ENCODE measurements at regions not wholly inside any gene's neighbourhood (a gene's known extent, or its start where the extent isn't known, plus 50 kb on each side); places are given as distances from the start of the nearest gene placed in this dataset.

DNA sequence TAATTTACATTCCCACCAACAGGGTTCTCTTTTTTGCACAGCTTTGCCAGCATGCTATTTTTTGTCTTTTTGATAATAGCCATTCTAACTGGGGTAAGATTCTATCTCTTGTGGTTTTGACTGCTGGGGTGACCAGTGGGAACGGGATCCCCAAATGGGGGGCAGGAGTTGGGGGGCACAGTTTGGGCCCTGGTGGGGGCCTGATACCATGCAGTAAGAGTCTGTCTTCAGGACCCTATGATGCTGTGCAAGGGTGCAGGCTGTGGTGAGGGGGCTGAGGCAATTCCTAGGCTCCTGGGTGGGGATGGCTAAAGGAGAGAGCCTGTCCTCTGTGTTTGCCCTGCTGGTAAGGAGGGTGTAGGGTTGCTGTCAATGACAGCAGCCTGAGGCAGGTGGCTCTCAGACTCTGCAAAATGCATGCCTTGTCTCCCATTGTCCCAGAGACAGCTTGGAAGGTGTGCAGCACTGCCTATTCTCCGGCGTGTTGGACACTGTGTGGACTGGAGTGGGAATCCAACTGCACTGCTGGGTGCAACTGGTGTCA lies 172.7 kb upstream of the ARHGAP24 start:
- Histone ChIP-seq H3K4me1 (ENCODE audit: insufficient read depth, low read length, severe bottlenecking) (no peaks in the 10 kb centered on the region), H3K9me2 (ENCODE audit: low read depth, low read length) (no peaks in the 10 kb centered on the region), H3K36me3 (ENCODE audit: insufficient read depth, low read length) (no peaks in the 10 kb centered on the region), H3K27ac (ENCODE audit: low read depth, low read length, poor library complexity, severe bottlenecking) (no peak overlapping the region), H4K20me1 (ENCODE audit: insufficient read depth, low read length) (no peaks in the 10 kb centered on the region), H3F3A (ENCODE audit: insufficient read depth, low read length) (no peaks in the 10 kb centered on the region), H3K9ac (ENCODE audit: low read length) (no peak overlapping the region), H3K9me3 (ENCODE audit: low read length) (no peaks in the 10 kb centered on the region), H3K79me2 (ENCODE audit: insufficient read depth, low read length) (no peaks in the 10 kb centered on the region), H3K27me3 (ENCODE audit: insufficient read depth, low read length) (no peaks in the 10 kb centered on the region), H3K4me3 (ENCODE audit: low read depth, low read length, poor library complexity, severe bottlenecking) (no peak overlapping the region), H2AFZ (ENCODE audit: low read length) (no peak overlapping the region), H3K4me2 (ENCODE audit: low read length) (no peak overlapping the region)
- TF ChIP-seq EZH2 (IDR thresholded peaks at IDR 0.05; ENCODE audit: borderline replicate concordance, low read length) = no peak
- TF ChIP-seq, protein P1, sequence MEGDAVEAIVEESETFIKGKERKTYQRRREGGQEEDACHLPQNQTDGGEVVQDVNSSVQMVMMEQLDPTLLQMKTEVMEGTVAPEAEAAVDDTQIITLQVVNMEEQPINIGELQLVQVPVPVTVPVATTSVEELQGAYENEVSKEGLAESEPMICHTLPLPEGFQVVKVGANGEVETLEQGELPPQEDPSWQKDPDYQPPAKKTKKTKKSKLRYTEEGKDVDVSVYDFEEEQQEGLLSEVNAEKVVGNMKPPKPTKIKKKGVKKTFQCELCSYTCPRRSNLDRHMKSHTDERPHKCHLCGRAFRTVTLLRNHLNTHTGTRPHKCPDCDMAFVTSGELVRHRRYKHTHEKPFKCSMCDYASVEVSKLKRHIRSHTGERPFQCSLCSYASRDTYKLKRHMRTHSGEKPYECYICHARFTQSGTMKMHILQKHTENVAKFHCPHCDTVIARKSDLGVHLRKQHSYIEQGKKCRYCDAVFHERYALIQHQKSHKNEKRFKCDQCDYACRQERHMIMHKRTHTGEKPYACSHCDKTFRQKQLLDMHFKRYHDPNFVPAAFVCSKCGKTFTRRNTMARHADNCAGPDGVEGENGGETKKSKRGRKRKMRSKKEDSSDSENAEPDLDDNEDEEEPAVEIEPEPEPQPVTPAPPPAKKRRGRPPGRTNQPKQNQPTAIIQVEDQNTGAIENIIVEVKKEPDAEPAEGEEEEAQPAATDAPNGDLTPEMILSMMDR (IDR thresholded peaks at IDR 0.05; ENCODE audit: low read length) = no peak

- H3K4me2 ChIP-seq (ENCODE audit: low read length) = no peak overlapping the region
- H3K9me2 ChIP-seq (ENCODE audit: low read depth, low read length) = no peaks in the 10 kb centered on the region
- no peaks in the 10 kb centered on the region for H3K9me3 ChIP-seq (ENCODE audit: low read length)
- TF ChIP-seq EZH2 (IDR thresholded peaks at IDR 0.05; ENCODE audit: borderline replicate concordance, low read length) = no peak
- TF ChIP-seq, protein P1 (IDR thresholded peaks at IDR 0.05; ENCODE audit: low read length) = no peak
- no peak overlapping the region for H3K4me3 ChIP-seq (ENCODE audit: low read depth, low read length, poor library complexity, severe bottlenecking)
- H3K36me3 ChIP-seq (ENCODE audit: insufficient read depth, low read length) = no peaks in the 10 kb centered on the region
- no peaks in the 10 kb centered on the region for H4K20me1 ChIP-seq (ENCODE audit: insufficient read depth, low read length)
- H3K27me3 ChIP-seq (ENCODE audit: insufficient read depth, low read length) = no peaks in the 10 kb centered on the region
- no peak overlapping the region for H3K27ac ChIP-seq (ENCODE audit: low read depth, low read length, poor library complexity, severe bottlenecking)
- H3F3A ChIP-seq (ENCODE audit: insufficient read depth, low read length) = no peaks in the 10 kb centered on the region
- no peaks in the 10 kb centered on the region for H3K4me1 ChIP-seq (ENCODE audit: insufficient read depth, low read length, severe bottlenecking)
- H2AFZ ChIP-seq (ENCODE audit: low read length) = no peak overlapping the region
- H3K79me2 ChIP-seq (ENCODE audit: insufficient read depth, low read length) = no peaks in the 10 kb centered on the region
- H3K9ac ChIP-seq (ENCODE audit: low read length) = no peak overlapping the region
Measured at GRCh38 chr4:85302756-85303155, 172.2 kb upstream of the ARHGAP24 start.

GRCh38 chr4:85318415-85318814 lies 156.5 kb upstream of the ARHGAP24 start:
- no peak overlapping the region for H3K27ac ChIP-seq (ENCODE audit: low read depth, low read length, poor library complexity, severe bottlenecking)
- H3K9ac ChIP-seq (ENCODE audit: low read length) = no peak overlapping the region
- TF ChIP-seq EZH2 (IDR thresholded peaks at IDR 0.05; ENCODE audit: borderline replicate concordance, low read length) = no peak
- TF ChIP-seq, protein P1 (IDR thresholded peaks at IDR 0.05; ENCODE audit: low read length) = no peak
- H3K4me2 ChIP-seq (ENCODE audit: low read length) = no peak overlapping the region
- H4K20me1 ChIP-seq (ENCODE audit: insufficient read depth, low read length) = no peaks in the 10 kb centered on the region
- no peaks in the 10 kb centered on the region for H3K4me1 ChIP-seq (ENCODE audit: insufficient read depth, low read length, severe bottlenecking)
- no peaks in the 10 kb centered on the region for H3K9me2 ChIP-seq (ENCODE audit: low read depth, low read length)
- no peak overlapping the region for H2AFZ ChIP-seq (ENCODE audit: low read length)
- H3F3A ChIP-seq (ENCODE audit: insufficient read depth, low read length) = no peaks in the 10 kb centered on the region
- peaks cover 28% of the 10 kb centered on the region for H3K9me3 ChIP-seq (ENCODE audit: low read length)
- H3K4me3 ChIP-seq (ENCODE audit: low read depth, low read length, poor library complexity, severe bottlenecking) = no peak overlapping the region
- no peaks in the 10 kb centered on the region for H3K79me2 ChIP-seq (ENCODE audit: insufficient read depth, low read length)
- H3K36me3 ChIP-seq (ENCODE audit: insufficient read depth, low read length) = no peaks in the 10 kb centered on the region
- H3K27me3 ChIP-seq (ENCODE audit: insufficient read depth, low read length) = no peaks in the 10 kb centered on the region
